GM06990 (cell line): ENCODE measurements at regions not wholly inside any gene's neighbourhood (a gene's known extent, or its start where the extent isn't known, plus 50 kb on each side); places are given as distances from the start of the nearest gene placed in this dataset.

Experiments
- DNase-seq: peaks from one replicate; pipeline ENCODE4 v3.0.0-alpha.2; 2011; ENCODE audit not compliant: insufficient read length; ENCODE audit errors: extremely low read depth
- H3K27me3 ChIP-seq: replicated peaks from 2 replicates; pipeline ENCODE4 v1.6.0; 2011; ENCODE audit warnings: low read length; ENCODE audit not compliant: control insufficient read depth, insufficient read depth
- H3K36me3 ChIP-seq: 2 replicates; pipeline ENCODE4 v1.5.1; 2011; ENCODE audit warnings: low read length; ENCODE audit not compliant: control insufficient read depth, insufficient read depth
- H3K4me3 ChIP-seq: replicated peaks from 2 replicates; pipeline ENCODE4 v1.5.1; 2011; ENCODE audit warnings: low read depth, mild to moderate bottlenecking, control low read depth, low read length
- CTCF ChIP-seq: IDR thresholded peaks from 2 replicates; pipeline ENCODE4 v1.5.1; 2011; ENCODE audit warnings: low read length, control low read depth, mild to moderate bottlenecking, inconsistent platforms; ENCODE audit not compliant: insufficient read depth, poor library complexity, severe bottlenecking

- Histone ChIP-seq H3K4me3 (no peak overlapping the region), H3K27me3 (no peaks in the 10 kb centered on the region), H3K36me3 (no peaks in the 10 kb centered on the region)
- no peak for TF ChIP-seq CTCF
- DNase-seq, result no peak
Measured at GRCh38 chrX:13890806-13891205, 73.9 kb upstream of the GPM6B start.

DNA sequence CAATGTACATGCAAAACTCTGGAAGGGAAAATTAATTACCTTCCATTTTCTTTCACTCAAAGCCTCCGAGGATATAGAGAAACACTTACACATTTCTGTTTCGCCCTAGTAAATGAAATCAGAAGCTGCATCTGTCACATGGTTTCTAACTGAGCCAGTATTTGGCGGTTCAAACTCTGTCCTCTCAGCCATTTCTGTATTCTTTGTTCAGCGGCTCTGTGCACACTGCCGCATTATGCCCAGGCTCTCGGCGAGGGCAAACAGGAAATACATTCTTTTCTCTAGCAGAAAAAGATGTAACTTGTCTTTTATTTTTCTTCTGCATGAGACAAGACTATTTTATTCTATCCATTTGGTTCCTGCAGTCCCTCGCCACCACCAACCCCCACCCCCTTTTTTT is 71.4 kb upstream of the GPM6B start:
- Histone ChIP-seq H3K36me3 (no peaks in the 10 kb centered on the region), H3K4me3 (no peak overlapping the region), H3K27me3 (no peaks in the 10 kb centered on the region)
- DNase-seq, result no peak
- no peak for TF ChIP-seq CTCF

DNA sequence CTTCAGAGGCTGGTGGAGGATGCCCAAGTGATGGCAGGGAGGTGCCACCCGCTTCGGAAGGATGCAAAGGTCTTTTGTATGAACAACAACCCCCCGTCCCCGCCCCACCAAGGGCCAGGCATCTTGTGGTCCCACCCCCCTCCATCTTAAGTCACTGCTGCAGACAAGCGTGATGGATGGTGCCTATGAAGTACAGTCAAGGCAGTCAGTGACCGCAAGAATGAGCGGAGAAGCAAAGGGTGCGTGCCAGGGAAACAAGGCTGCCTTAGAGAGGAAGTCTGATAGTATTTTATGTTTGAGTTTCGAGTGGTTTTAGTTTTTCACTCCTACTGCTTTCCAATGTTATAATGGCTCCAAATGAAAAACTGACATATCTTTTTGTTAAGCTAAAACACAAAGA is 68.7 kb upstream of the GPM6B start:
- H3K4me3 ChIP-seq, result no peak overlapping the region

GRCh38 chrX:13876652-13877051 is 59.8 kb upstream of the GPM6B start:
- TF ChIP-seq CTCF, result no peak
- Histone ChIP-seq H3K27me3 (peaks cover 3% of the 10 kb centered on the region; the same call in 1 of the 2 replicates), H3K36me3 (no peaks in the 10 kb centered on the region), H3K4me3 (no peak overlapping the region)
- DNase-seq, result no peak

More for the DNA sequence above, 68.7 kb upstream of the GPM6B start:
- no peaks in the 10 kb centered on the region for H3K36me3 ChIP-seq
- no peak for DNase-seq
- H3K27me3 ChIP-seq, result no peaks in the 10 kb centered on the region
- no peak for TF ChIP-seq CTCF

- peaks cover 3% of the 10 kb centered on the region; the same call in 1 of the 2 replicates for H3K27me3 ChIP-seq
- DNase-seq, result no peak
Measured at GRCh38 chrX:13875572-13875971, 58.7 kb upstream of the GPM6B start.

More at GRCh38 chrX:13875572-13875971, 58.7 kb upstream of the GPM6B start:
- Histone ChIP-seq H3K36me3 (no peaks in the 10 kb centered on the region), H3K4me3 (no peak overlapping the region)
- TF ChIP-seq CTCF, result no peak
